ENCODE measurements at regions not wholly inside any gene's neighbourhood (a gene's known extent, or its start where the extent isn't known, plus 50 kb on each side); places are given as distances from the start of the nearest gene placed in this dataset.

GRCh38 chr6:141229296-141229695, 903.4 kb upstream of the GJE1 start:
- TF ChIP-seq CTCF (IDR thresholded peaks at IDR 0.05) (no peak), POLR2A (IDR thresholded peaks at IDR 0.05) (no peak)
